ENCODE measurements at regions not wholly inside any gene's neighbourhood (a gene's known extent, or its start where the extent isn't known, plus 50 kb on each side); places are given as distances from the start of the nearest gene placed in this dataset.

DNA sequence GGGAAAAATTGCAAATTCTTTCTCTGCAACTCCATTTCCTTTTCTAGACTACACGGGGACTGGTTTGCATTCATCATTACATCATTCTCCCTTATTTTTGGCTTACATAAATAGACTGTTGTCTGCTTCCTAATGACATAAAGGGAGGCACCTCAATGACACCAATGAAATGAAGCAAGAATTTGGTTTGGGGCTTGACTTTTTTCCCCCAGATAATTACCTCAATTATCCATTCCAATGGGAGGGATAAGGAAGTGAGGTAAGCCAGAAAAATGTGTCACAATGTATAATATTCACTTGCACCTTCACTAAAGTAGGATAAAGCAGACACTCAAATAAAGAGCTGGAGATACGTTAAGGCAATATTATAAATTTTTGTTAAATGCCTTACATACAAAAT lies 240.6 kb upstream of the GRIP1 start:
- Histone ChIP-seq H3K36me3 (replicated peaks in 1 of 2; ENCODE audit: control insufficient read depth in 1 of 2, insufficient read depth in 2 of 2, low read length in 2 of 2) (no peaks in the 10 kb centered on the region), H4K20me1 (ENCODE audit: insufficient read depth, low read length) (no peaks in the 10 kb centered on the region), H2AFZ (ENCODE audit: low read length) (no peak overlapping the region), H3K9ac (ENCODE audit: insufficient read depth, low read depth, low read length) (no peak overlapping the region), H3K4me3 (replicated peaks in 1 of 3; ENCODE audit: insufficient read depth in 1 of 3, low read depth in 2 of 3, low read length in 3 of 3) (no peak overlapping the region), H3K9me3 (ENCODE audit: low read length) (no peaks in the 10 kb centered on the region), H3K79me2 (ENCODE audit: insufficient read depth, low read length) (no peaks in the 10 kb centered on the region), H3K27me3 (ENCODE audit: control insufficient read depth in 1 of 2, insufficient read depth in 2 of 2, low read length in 2 of 2) (no peaks in the 10 kb centered on the region), H3K27ac (ENCODE audit: extremely low read length, insufficient read depth, low read length) (no peak overlapping the region), H3K4me1 (ENCODE audit: insufficient read depth, low read length) (no peaks in the 10 kb centered on the region), H3K4me2 (ENCODE audit: low read depth, low read length) (no peak overlapping the region)
- in situ Hi-C loops (cut with HindIII; ENCODE audit: extremely low pct_ligation_motif_present, low pct_unique_long_range_greater_than_20kb) (no loop called here), intact Hi-C loops (cut with micrococcal nuclease; ENCODE audit: unreplicated experiment) (no loop called here)
- ATAC-seq: no peak
- ChIA-PET CTCF (ENCODE audit: low intra/inter-chr PET ratio, low total read pairs) (no interaction called here), POLR2A (no interaction called here)
- BruUV-seq (replicated peaks): no TSS peak
- DNase-seq (ENCODE audit: low spot score): no peak
- whole genome bisulfite sequencing (ENCODE audit: low lambda C conversion rate): 21% methylated on average over 2 of the region's 2 CpGs
- TF ChIP-seq JUN (CRISPR knock-in tag; IDR thresholded peaks at IDR 0.05) (no peak), ZNF496 (CRISPR knock-in tag; IDR thresholded peaks at IDR 0.05; ENCODE audit: insufficient replicate concordance) (no peak), SRSF9 (IDR thresholded peaks at IDR 0.05; ENCODE audit: borderline replicate concordance, insufficient read depth, low read depth, low read length, poor library complexity, severe bottlenecking) (no peak), ZNF432 (CRISPR knock-in tag; IDR thresholded peaks at IDR 0.05; ENCODE audit: borderline replicate concordance) (no peak), RORA (CRISPR knock-in tag; IDR thresholded peaks at IDR 0.05) (no peak), SIN3B (IDR thresholded peaks at IDR 0.05; ENCODE audit: low read length) (no peak), RELA (CRISPR knock-in tag; IDR thresholded peaks at IDR 0.05) (no peak), ZIK1 (CRISPR knock-in tag; IDR thresholded peaks at IDR 0.05; ENCODE audit: borderline replicate concordance, low read depth) (no peak)
- TF ChIP-seq, protein P1, sequence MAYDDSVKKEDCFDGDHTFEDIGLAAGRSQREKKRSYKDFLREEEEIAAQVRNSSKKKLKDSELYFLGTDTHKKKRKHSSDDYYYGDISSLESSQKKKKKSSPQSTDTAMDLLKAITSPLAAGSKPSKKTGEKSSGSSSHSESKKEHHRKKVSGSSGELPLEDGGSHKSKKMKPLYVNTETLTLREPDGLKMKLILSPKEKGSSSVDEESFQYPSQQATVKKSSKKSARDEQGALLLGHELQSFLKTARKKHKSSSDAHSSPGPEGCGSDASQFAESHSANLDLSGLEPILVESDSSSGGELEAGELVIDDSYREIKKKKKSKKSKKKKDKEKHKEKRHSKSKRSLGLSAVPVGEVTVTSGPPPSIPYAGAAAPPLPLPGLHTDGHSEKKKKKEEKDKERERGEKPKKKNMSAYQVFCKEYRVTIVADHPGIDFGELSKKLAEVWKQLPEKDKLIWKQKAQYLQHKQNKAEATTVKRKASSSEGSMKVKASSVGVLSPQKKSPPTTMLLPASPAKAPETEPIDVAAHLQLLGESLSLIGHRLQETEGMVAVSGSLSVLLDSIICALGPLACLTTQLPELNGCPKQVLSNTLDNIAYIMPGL (CRISPR knock-in tag; IDR thresholded peaks at IDR 0.05; ENCODE audit: borderline replicate concordance in 1 of 2, low read depth in 1 of 2): no peak
- TF ChIP-seq, protein P2, sequence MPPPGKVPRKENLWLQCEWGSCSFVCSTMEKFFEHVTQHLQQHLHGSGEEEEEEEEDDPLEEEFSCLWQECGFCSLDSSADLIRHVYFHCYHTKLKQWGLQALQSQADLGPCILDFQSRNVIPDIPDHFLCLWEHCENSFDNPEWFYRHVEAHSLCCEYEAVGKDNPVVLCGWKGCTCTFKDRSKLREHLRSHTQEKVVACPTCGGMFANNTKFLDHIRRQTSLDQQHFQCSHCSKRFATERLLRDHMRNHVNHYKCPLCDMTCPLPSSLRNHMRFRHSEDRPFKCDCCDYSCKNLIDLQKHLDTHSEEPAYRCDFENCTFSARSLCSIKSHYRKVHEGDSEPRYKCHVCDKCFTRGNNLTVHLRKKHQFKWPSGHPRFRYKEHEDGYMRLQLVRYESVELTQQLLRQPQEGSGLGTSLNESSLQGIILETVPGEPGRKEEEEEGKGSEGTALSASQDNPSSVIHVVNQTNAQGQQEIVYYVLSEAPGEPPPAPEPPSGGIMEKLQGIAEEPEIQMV (CRISPR knock-in tag; IDR thresholded peaks at IDR 0.05; ENCODE audit: low read depth): no peak
- FAIRE-seq: no peak

Data from HepG2 (cell line).